AG09319 (cell line): ENCODE measurements at regions not wholly inside any gene's neighbourhood (a gene's known extent, or its start where the extent isn't known, plus 50 kb on each side); places are given as distances from the start of the nearest gene placed in this dataset.
"Not testable (repeated sequence)": the region's sequence is repeated elsewhere in the genome, so short reads cannot be mapped to it uniquely, and the experiment has no call there.

Experiments
- DNase-seq: peaks from one replicate; pipeline ENCODE4 v3.0.0-alpha.2; 2010; ENCODE audit warnings: low read depth; ENCODE audit errors: extremely low read depth
- TF ChIP-seq, protein P1 (sequence below): IDR thresholded peaks from 2 replicates; pipeline ENCODE4 v1.5.1; 2011; ENCODE audit warnings: low read depth, mild to moderate bottlenecking, inconsistent platforms, low read length, moderate library complexity

- no peak for DNase-seq
- TF ChIP-seq, protein P1, sequence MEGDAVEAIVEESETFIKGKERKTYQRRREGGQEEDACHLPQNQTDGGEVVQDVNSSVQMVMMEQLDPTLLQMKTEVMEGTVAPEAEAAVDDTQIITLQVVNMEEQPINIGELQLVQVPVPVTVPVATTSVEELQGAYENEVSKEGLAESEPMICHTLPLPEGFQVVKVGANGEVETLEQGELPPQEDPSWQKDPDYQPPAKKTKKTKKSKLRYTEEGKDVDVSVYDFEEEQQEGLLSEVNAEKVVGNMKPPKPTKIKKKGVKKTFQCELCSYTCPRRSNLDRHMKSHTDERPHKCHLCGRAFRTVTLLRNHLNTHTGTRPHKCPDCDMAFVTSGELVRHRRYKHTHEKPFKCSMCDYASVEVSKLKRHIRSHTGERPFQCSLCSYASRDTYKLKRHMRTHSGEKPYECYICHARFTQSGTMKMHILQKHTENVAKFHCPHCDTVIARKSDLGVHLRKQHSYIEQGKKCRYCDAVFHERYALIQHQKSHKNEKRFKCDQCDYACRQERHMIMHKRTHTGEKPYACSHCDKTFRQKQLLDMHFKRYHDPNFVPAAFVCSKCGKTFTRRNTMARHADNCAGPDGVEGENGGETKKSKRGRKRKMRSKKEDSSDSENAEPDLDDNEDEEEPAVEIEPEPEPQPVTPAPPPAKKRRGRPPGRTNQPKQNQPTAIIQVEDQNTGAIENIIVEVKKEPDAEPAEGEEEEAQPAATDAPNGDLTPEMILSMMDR: no peak
These were observed 635.4 kb upstream of the NECTIN3 start for GRCh38 chr3:110436209-110436608.

- DNase-seq: not testable (repeated sequence)
These were observed 631.5 kb upstream of the NECTIN3 start for GRCh38 chr3:110440066-110440653.

GRCh38 chr3:110454066-110454465, 617.5 kb upstream of the NECTIN3 start:
- TF ChIP-seq, protein P1: no peak
- no peak for DNase-seq

DNA sequence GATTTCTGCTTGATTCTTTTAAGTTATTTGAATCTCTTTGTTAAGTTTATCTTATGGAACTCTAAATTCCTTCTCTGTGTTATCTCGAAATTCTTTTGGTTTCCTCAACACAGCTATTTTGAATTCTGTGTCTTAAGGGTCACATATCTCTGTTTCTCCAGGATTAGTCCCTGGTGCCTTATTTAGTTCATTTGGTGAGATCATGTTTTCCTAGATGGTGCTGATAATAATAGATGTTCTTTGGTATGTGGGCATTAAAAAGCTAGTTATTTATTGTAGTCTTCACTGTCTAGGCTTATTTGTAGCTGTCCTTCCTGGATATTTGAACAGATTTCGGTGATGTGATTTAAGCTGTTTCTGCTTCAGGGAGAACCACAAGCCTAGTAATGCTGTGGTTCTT, 615.6 kb upstream of the NECTIN3 start:
- TF ChIP-seq, protein P1: no peak
- no peak for DNase-seq

DNA sequence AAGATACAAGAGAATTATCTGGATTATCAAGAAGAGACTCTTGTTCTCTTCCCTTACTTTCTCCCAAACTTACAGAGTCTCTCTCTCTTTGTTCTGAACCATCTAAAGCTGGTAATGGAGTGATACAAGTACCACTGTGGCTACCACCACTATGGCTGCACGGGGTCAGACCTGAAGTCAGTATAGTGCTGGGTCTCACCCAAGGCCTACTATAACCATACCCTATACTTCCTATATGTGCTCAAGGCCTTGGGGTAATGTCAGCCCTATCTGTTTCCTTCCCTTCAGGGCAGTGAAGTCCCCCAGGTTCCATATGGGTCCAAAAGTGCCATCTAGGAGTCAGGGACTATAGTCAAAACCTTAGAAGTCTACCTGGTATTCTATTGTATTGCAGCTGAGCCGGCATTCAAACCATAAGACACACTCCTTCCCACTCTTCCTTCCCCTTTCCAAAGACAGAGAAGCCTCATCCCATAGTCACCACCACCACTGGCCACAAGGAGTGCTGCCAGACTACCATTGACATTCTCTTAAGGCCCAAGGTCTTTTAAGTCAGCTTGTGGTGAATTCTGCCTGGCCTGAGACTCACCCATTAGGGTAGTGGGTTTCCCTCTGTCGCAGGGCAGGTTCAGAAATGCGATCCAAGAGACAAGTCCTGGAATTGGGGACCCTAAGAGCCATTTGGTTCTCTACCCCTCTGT, 615.0 kb upstream of the NECTIN3 start:
- TF ChIP-seq, protein P1: no peak
- no peak for DNase-seq

DNA sequence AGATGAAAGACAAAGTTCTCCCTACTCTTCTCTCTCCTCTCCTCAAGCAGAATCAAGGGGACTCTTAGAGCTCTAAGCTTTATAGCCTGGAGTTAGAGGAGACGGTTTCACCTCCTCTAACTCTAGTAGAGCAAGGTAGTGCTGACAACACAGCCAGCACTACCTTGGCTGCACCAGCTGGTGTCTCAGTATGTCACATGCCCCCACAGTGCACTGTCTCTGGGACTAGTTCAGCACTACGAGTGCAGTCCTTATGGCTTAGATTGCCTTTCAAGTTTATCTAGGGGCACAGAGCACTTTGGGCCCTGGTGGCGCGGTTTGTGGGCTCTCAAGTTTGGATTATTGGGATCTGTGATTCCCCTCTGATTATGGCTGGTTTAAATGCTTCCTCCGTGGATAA, 614.1 kb upstream of the NECTIN3 start:
- TF ChIP-seq, protein P1: no peak

DNA sequence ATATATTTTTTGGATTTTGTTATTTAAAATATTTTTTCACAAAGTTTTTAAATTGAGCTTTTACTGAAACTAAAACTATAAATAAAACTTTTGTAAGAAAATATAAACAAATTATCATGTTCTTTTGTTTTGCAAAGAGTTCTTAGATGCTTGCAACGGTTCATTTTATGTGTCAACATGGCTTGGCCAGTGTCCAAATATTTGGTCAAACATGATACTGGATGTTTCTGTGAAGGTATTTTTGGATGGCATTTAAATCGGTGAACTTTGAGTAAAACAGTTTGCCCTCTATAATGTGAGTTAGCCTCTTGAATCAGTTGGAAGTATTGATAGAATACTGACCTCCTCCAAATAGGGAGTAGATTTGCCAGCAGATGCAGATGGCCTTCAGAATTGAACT, 612.6 kb upstream of the NECTIN3 start:
- no peak for DNase-seq
- TF ChIP-seq, protein P1: no peak

More for the DNA sequence above, 614.1 kb upstream of the NECTIN3 start:
- DNase-seq: no peak

GRCh38 chr3:110470310-110470709, 601.3 kb upstream of the NECTIN3 start:
- TF ChIP-seq, protein P1: no peak
- DNase-seq: no peak
